H1 (cell line): ENCODE measurements at regions not wholly inside any gene's neighbourhood (a gene's known extent, or its start where the extent isn't known, plus 50 kb on each side); places are given as distances from the start of the nearest gene placed in this dataset.

Source experiments
- CTCF ChIA-PET: fragments of 300-600 bp; sonication (Branson Sonifier 250); formaldehyde crosslinking; loops from one replicate; lab custom pipeline; 2021; ENCODE audit not compliant: partially characterized antibody; lab: Charles Lee
- POLR2A ChIA-PET: fragments of 300-600 bp; sonication (Branson Sonifier 250); formaldehyde crosslinking; loops from one replicate; lab custom pipeline; 2021; ENCODE audit warnings: inconsistent platforms; ENCODE audit not compliant: partially characterized antibody; lab: Charles Lee
- DNase-seq, 2 experiments: peaks; one replicate each; pipeline versions ENCODE4 v3.0.0 to v3.0.0-alpha.2; 2010 to 2022; ENCODE audit warnings: low spot score in 2 of 2, low read depth in 1 of 2, mixed read lengths in 1 of 2
- FAIRE-seq: peaks from 2 replicates; lab custom pipeline; 2011; peaks lifted over from hg19 to GRCh38; lab: Jason Lieb, UNC
- H2AFZ ChIP-seq: 2 replicates; pipeline ENCODE4 v1.8.1; 2012; ENCODE audit warnings: low read length, inconsistent platforms
- H2AK5ac ChIP-seq: 2 replicates; pipeline ENCODE4 v1.6.1; 2013; ENCODE audit warnings: low read depth, low read length
- H2BK120ac ChIP-seq: replicated peaks from 2 replicates; pipeline ENCODE3; 2013; ENCODE audit warnings: low read depth, low read length, inconsistent platforms
- H2BK12ac ChIP-seq: 2 replicates; pipeline ENCODE4 v1.6.1; 2013; ENCODE audit warnings: low read depth, low read length
- H2BK15ac ChIP-seq: 2 replicates; pipeline ENCODE4 v1.6.1; 2013; ENCODE audit warnings: low read length
- H2BK20ac ChIP-seq: 2 replicates; pipeline ENCODE4 v1.6.1; 2013; ENCODE audit warnings: low read length
- H2BK5ac ChIP-seq: 2 replicates; pipeline ENCODE4 v1.6.1; 2013; ENCODE audit warnings: low read depth, low read length
- H3K14ac ChIP-seq: 2 replicates; pipeline ENCODE4 v1.6.1; 2013; ENCODE audit warnings: inconsistent platforms; ENCODE audit not compliant: insufficient read length
- H3K18ac ChIP-seq: 2 replicates; pipeline ENCODE4 v1.6.1; 2013; ENCODE audit warnings: low read length; ENCODE audit errors: extremely low read depth
- H3K23ac ChIP-seq: 2 replicates; pipeline ENCODE4 v1.6.1; 2013; ENCODE audit warnings: inconsistent platforms; ENCODE audit not compliant: insufficient read length
- H3K23me2 ChIP-seq: 2 replicates; pipeline ENCODE4 v1.6.1; 2013; ENCODE audit warnings: low read depth, low read length
- H3K27ac ChIP-seq: 2 replicates; pipeline ENCODE4 v1.6.1; 2011; ENCODE audit warnings: low read depth, low read length, inconsistent platforms
- H3K27me3 ChIP-seq, 4 experiments: replicated peaks in 1 of 4; 1 replicate in 1 of 4; 2 replicates in 3 of 4; pipeline versions ENCODE4 v1.6.1 to v1.8.1; 2011 to 2013; ENCODE audit warnings: low read length in 3 of 4, mild to moderate bottlenecking in 3 of 4, inconsistent platforms in 2 of 4, mixed read lengths in 2 of 4, moderate library complexity in 1 of 4; ENCODE audit not compliant: control insufficient read depth in 3 of 4, insufficient read depth in 3 of 4; ENCODE audit errors: extremely low read depth in 1 of 4
- H3K36me3 ChIP-seq, 4 experiments: 2 replicates each; pipeline versions ENCODE4 v1.6.1 to v1.8.1; 2011 to 2013; ENCODE audit warnings: mild to moderate bottlenecking in 4 of 4, low read length in 3 of 4, moderate library complexity in 2 of 4, control low read depth in 1 of 4, inconsistent platforms in 1 of 4; ENCODE audit not compliant: insufficient read depth in 4 of 4, control insufficient read depth in 2 of 4
- H3K4ac ChIP-seq: replicated peaks from 2 replicates; pipeline ENCODE3; 2013; ENCODE audit warnings: low read length, low read depth, mixed read lengths, inconsistent platforms; ENCODE audit not compliant: insufficient read length
- H3K4me1 ChIP-seq, 4 experiments: replicated peaks in 1 of 4; 1 replicate in 1 of 4; 2 replicates in 3 of 4; pipeline versions ENCODE4 v1.6.1 to v1.8.1; 2011 to 2013; ENCODE audit warnings: low read length in 3 of 4, inconsistent platforms in 2 of 4, mixed read lengths in 1 of 4; ENCODE audit not compliant: insufficient read depth in 4 of 4, control insufficient read depth in 3 of 4
- H3K4me2 ChIP-seq, 2 experiments: 2 replicates each; pipeline versions ENCODE4 v1.6.1 to v1.8.1; 2011 to 2013; ENCODE audit warnings: low read depth in 2 of 2, low read length in 2 of 2, control low read depth in 1 of 2, inconsistent platforms in 1 of 2, mild to moderate bottlenecking in 1 of 2; ENCODE audit not compliant: insufficient read depth in 1 of 2
- H3K4me3 ChIP-seq, 4 experiments: fragments of 200-600, 300-600 bp in 1 of 4; sonication (generic), shearing (Covaris generic), sonication (Bioruptor Twin) in 1 of 4; 2 replicates each; pipeline versions ENCODE4 v1.5.1 to v1.8.1; 2011 to 2016; ENCODE audit warnings: low read length in 4 of 4, low read depth in 3 of 4, control low read depth in 2 of 4, inconsistent platforms in 2 of 4, mild to moderate bottlenecking in 2 of 4, mixed read lengths in 1 of 4, moderate library complexity in 1 of 4; ENCODE audit not compliant: insufficient read depth in 2 of 4; ENCODE audit errors: extremely low read depth in 1 of 4
- H3K56ac ChIP-seq: replicated peaks from 2 replicates; pipeline ENCODE3; 2013; ENCODE audit warnings: low read depth, mild to moderate bottlenecking, mixed read lengths, low read length, inconsistent platforms; ENCODE audit not compliant: insufficient read length
- H3K79me1 ChIP-seq: 2 replicates; pipeline ENCODE4 v1.6.1; 2013; ENCODE audit warnings: low read depth, low read length, control low read depth
- H3K79me2 ChIP-seq, 2 experiments: 2 replicates each; pipeline versions ENCODE4 v1.6.1 to v1.8.1; 2012 to 2013; ENCODE audit warnings: low read length in 2 of 2, mild to moderate bottlenecking in 2 of 2, inconsistent platforms in 1 of 2; ENCODE audit not compliant: insufficient read depth in 2 of 2, control insufficient read depth in 1 of 2
- H3K9ac ChIP-seq, 4 experiments: replicated peaks in 1 of 4; 1 replicate in 1 of 4; 2 replicates in 3 of 4; pipeline versions ENCODE4 v1.6.1 to v1.8.1; 2011 to 2013; ENCODE audit warnings: low read depth in 3 of 4, low read length in 3 of 4, control low read depth in 2 of 4, mild to moderate bottlenecking in 2 of 4, moderate library complexity in 2 of 4, inconsistent platforms in 1 of 4; ENCODE audit errors: extremely low read depth in 1 of 4
- H3K9me3 ChIP-seq, 2 experiments: 2 replicates each; pipeline versions ENCODE4 v1.6.1 to v1.8.1; 2012 to 2013; ENCODE audit warnings: mild to moderate bottlenecking in 2 of 2, moderate library complexity in 2 of 2, control low read depth in 1 of 2, inconsistent platforms in 1 of 2, low read depth in 1 of 2, low read length in 1 of 2, mixed read lengths in 1 of 2; ENCODE audit not compliant: insufficient read depth in 2 of 2
- H4K20me1 ChIP-seq, 2 experiments: replicated peaks in 1 of 2; 2 replicates each; pipeline versions ENCODE3 to v1.8.1; 2011 to 2013; ENCODE audit warnings: inconsistent platforms in 2 of 2, low read length in 2 of 2, mild to moderate bottlenecking in 1 of 2; ENCODE audit not compliant: insufficient read depth in 2 of 2, control insufficient read depth in 1 of 2
- H4K5ac ChIP-seq: 2 replicates; pipeline ENCODE4 v1.6.1; 2013; ENCODE audit warnings: low read length, low read depth, mixed read lengths, inconsistent platforms; ENCODE audit not compliant: insufficient read length
- H4K8ac ChIP-seq: 2 replicates; pipeline ENCODE4 v1.8.0; 2013; ENCODE audit warnings: mild to moderate bottlenecking, moderate library complexity, low read length, inconsistent platforms; ENCODE audit not compliant: insufficient read depth; ENCODE audit errors: extremely low read depth
- H4K91ac ChIP-seq: replicated peaks from 2 replicates; pipeline ENCODE3; 2013; ENCODE audit warnings: low read length, mixed read lengths, inconsistent platforms; ENCODE audit not compliant: insufficient read length
- BCL11A ChIP-seq, 2 experiments: IDR thresholded peaks; one replicate each; pipeline ENCODE4 v1.6.1; 2011; ENCODE audit warnings: low read depth in 2 of 2, low read length in 2 of 2, mild to moderate bottlenecking in 2 of 2
- JUND ChIP-seq: IDR thresholded peaks from 2 replicates; pipeline ENCODE4 v1.6.1; 2011; ENCODE audit warnings: mild to moderate bottlenecking, improper control_type of control experiment, low read length
- NANOG ChIP-seq: IDR thresholded peaks from 2 replicates; pipeline ENCODE4 v1.6.1; 2011; ENCODE audit warnings: low read length, low read depth, mild to moderate bottlenecking, inconsistent platforms; ENCODE audit not compliant: insufficient read depth, poor library complexity, severe bottlenecking
- SIN3A ChIP-seq, 2 experiments: IDR thresholded peaks in 1 of 2; conservative IDR thresholded peaks in 1 of 2; 2 replicates each; pipeline ENCODE4 v1.6.1; 2011 to 2012; ENCODE audit warnings: low read length in 2 of 2, improper control_type of control experiment in 1 of 2, low read depth in 1 of 2, mild to moderate bottlenecking in 1 of 2
- TAF7 ChIP-seq: optimal IDR thresholded peaks from 2 replicates; pipeline ENCODE3; 2011; ENCODE audit warnings: low read depth, mild to moderate bottlenecking, inconsistent platforms, low read length, moderate library complexity, borderline replicate concordance
- TCF12 ChIP-seq: IDR thresholded peaks from 2 replicates; pipeline ENCODE4 v1.6.1; 2011; ENCODE audit warnings: low read depth, mild to moderate bottlenecking, low read length
- ZNF274 ChIP-seq: IDR thresholded peaks from 2 replicates; pipeline ENCODE4 v1.7.0; 2012; ENCODE audit warnings: low read length, borderline replicate concordance; ENCODE audit errors: extremely low read depth
- WGBS, 2 experiments: shearing (Covaris generic) in 1 of 2; methylation state at CpG; one replicate each; pipeline versions ENCODE4 v1.1.6 to v1.1.7; 2013 to 2015; ENCODE audit warnings: low lambda C conversion rate in 2 of 2, mixed read lengths in 2 of 2, inconsistent platforms in 1 of 2, low coverage in 1 of 2, missing lambda C conversion rate in 1 of 2; ENCODE audit not compliant: insufficient replicate concordance in 2 of 2, insufficient coverage in 1 of 2, insufficient read length in 1 of 2; ENCODE audit errors: extremely low coverage in 1 of 2, missing lambda C conversion rate in 1 of 2; 5-methylcytosine and 5-hydroxymethylcytosine counted together

DNA sequence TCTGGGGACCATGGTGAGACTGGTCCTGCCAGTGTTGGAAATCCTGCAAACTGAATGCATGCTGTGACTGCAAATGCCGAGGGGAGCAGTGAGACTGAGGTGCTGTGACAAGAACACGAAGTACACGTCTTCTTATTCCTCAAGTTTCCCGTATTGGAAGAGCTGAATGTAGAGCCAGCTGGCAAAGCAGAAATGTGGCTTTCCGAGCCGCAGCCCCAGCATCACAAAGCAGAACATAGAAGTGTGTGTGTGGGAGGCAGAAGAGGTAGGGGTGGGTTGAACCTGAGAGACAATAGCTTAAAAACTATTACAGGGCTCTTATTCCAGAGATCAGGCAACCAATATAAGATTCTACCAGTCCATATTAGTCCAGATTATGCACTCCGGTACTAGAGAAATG, 98.8 kb downstream of the CARTPT start:
- no peak overlapping the region for H3K56ac ChIP-seq
- H4K91ac ChIP-seq: no peak overlapping the region
- POLR2A ChIA-PET: no interaction called here
- no peak overlapping the region for H3K27ac ChIP-seq
- H3K4me3 ChIP-seq: no peak overlapping the region
- H2AK5ac ChIP-seq: no peak overlapping the region
- H3K4me1 ChIP-seq: no peaks in the 10 kb centered on the region
- H3K4me2 ChIP-seq: no peak overlapping the region
- no peak overlapping the region for H2BK15ac ChIP-seq
- CTCF ChIA-PET: interaction anchor here (0.6 kb wide), 1 partner anchor 250 kb away, joined by 3 read pairs; no protein-coding TSS in a partner anchor
- no peak overlapping the region for H2AFZ ChIP-seq
- H3K9me3 ChIP-seq: no peaks in the 10 kb centered on the region
- H3K36me3 ChIP-seq: no peaks in the 10 kb centered on the region
- 86% methylated on average over 7 of the region's 7 CpGs; no CpG with 5 or more reads in 1 of the 2 experiments for WGBS, 2 experiments
- DNase-seq (no peak), FAIRE-seq (no peak)
- no peak overlapping the region for H3K14ac ChIP-seq
- no peak overlapping the region for H3K9ac ChIP-seq
- H4K20me1 ChIP-seq: no peaks in the 10 kb centered on the region
- no peak overlapping the region for H2BK120ac ChIP-seq
- no peak overlapping the region for H2BK20ac ChIP-seq
- no peak overlapping the region for H4K8ac ChIP-seq
- no peak overlapping the region for H3K4ac ChIP-seq
- peaks cover 0 to 2% (median 0%) of the 10 kb centered on the region in 4 experiments; a peak in 1 of 7 replicates for H3K27me3 ChIP-seq
- TF ChIP-seq SIN3A (conservative IDR thresholded peaks at IDR 0.05 in 1 of 2, IDR thresholded peaks at IDR 0.05 in 1 of 2; ENCODE audit: low read depth in 1 of 2, low read length in 2 of 2) (no peak), TCF12 (no peak), ZNF274 (no peak), BCL11A (IDR thresholded peaks at IDR 0.05; ENCODE audit: low read depth in 2 of 2, low read length in 2 of 2) (no peak), TAF7 (no peak), NANOG (no peak), JUND (no peak)
- H3K23ac ChIP-seq: no peak overlapping the region
- no peaks in the 10 kb centered on the region for H3K79me2 ChIP-seq
- H3K23me2 ChIP-seq: no peaks in the 10 kb centered on the region
- H3K79me1 ChIP-seq: no peaks in the 10 kb centered on the region
- H2BK12ac ChIP-seq: no peak overlapping the region
- H3K18ac ChIP-seq: no peak overlapping the region
- H4K5ac ChIP-seq: no peak overlapping the region
- no peak overlapping the region for H2BK5ac ChIP-seq
